ENCODE measurements at regions not wholly inside any gene's neighbourhood (a gene's known extent, or its start where the extent isn't known, plus 50 kb on each side); places are given as distances from the start of the nearest gene placed in this dataset.

GRCh38 chr13:78430166-78430791 is 173.1 kb downstream of the POU4F1 start:
- DNase-seq (ENCODE audit: low spot score) (no peak), ATAC-seq (no peak)

- ATAC-seq (peak; percentile 50), DNase-seq (ENCODE audit: low spot score) (no peak)
Observed at GRCh38 chr13:78428646-78429045, 174.7 kb downstream of the POU4F1 start.

GRCh38 chr13:78426183-78426582 is 177.2 kb downstream of the POU4F1 start:
- DNase-seq (ENCODE audit: low spot score) (no peak), ATAC-seq (peak; percentile 41)

DNA sequence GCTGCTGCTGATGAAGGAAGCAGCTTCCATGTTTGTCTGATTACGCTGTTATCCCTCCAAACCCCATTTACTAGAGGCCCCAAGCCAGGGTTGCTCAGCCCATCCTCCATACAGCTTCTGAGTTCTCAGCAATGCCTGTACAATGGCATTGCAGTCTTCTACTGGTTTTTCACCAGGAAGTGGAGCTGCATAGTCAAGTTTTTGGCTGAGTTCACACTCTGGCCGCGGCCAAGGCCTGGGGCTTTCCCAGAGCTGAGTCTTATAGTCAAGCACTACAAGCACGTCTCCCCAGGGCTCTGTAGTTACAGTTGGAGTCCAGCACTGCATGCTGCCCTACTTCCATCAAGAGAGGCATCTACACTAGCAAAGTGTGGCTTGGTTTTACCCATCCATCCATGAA is 182.5 kb downstream of the POU4F1 start:
- ATAC-seq (peak; percentile 38), DNase-seq (ENCODE audit: low spot score) (no peak)

- peak; percentile 81 for ATAC-seq
Observed at GRCh38 chr13:78413887-78414553, 189.3 kb downstream of the POU4F1 start.

DNA sequence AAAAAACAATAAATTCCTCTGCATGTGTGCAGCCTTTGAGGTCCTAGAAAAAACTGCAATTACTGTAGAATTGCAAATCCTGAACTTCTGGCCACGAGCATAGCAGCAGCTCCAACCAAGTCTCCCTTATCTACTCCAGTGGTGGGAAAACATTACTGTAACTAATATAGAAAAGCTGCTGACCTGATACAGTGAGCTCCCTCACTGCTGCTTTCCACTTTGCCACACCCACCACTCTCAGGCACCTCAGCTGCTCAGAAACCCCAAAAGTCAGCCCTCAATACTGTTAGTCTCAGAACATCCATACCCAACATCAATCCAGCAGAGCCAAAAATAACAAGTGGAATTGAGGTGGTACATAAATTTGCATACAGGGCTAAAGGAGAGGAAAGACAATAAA is 192.5 kb downstream of the POU4F1 start:
- ATAC-seq (no peak), DNase-seq (ENCODE audit: low spot score) (no peak)

More at GRCh38 chr13:78413887-78414553, 189.3 kb downstream of the POU4F1 start:
- DNase-seq (ENCODE audit: low spot score) = no peak

GRCh38 chr13:78410164-78410563 is 193.2 kb downstream of the POU4F1 start:
- DNase-seq (ENCODE audit: low spot score) (no peak), ATAC-seq (no peak)

GRCh38 chr13:78409172-78409571 is 194.2 kb downstream of the POU4F1 start:
- ATAC-seq (peak; percentile 84), DNase-seq (ENCODE audit: low spot score) (no peak)

GRCh38 chr13:78404846-78405360 is 198.4 kb downstream of the POU4F1 start:
- ATAC-seq = no peak
- DNase-seq (ENCODE audit: low spot score) = no peak

- no peak for ATAC-seq
- DNase-seq (ENCODE audit: low spot score) = no peak
Observed at GRCh38 chr13:78402708-78403400, 200.5 kb downstream of the POU4F1 start.

- no peak for ATAC-seq
- DNase-seq (ENCODE audit: low spot score) = no peak
Observed at GRCh38 chr13:78401873-78402707, 201.3 kb downstream of the POU4F1 start.

GRCh38 chr13:78398743-78399410 is 204.5 kb downstream of the POU4F1 start:
- DNase-seq (ENCODE audit: low spot score) (no peak), ATAC-seq (no peak)

DNA sequence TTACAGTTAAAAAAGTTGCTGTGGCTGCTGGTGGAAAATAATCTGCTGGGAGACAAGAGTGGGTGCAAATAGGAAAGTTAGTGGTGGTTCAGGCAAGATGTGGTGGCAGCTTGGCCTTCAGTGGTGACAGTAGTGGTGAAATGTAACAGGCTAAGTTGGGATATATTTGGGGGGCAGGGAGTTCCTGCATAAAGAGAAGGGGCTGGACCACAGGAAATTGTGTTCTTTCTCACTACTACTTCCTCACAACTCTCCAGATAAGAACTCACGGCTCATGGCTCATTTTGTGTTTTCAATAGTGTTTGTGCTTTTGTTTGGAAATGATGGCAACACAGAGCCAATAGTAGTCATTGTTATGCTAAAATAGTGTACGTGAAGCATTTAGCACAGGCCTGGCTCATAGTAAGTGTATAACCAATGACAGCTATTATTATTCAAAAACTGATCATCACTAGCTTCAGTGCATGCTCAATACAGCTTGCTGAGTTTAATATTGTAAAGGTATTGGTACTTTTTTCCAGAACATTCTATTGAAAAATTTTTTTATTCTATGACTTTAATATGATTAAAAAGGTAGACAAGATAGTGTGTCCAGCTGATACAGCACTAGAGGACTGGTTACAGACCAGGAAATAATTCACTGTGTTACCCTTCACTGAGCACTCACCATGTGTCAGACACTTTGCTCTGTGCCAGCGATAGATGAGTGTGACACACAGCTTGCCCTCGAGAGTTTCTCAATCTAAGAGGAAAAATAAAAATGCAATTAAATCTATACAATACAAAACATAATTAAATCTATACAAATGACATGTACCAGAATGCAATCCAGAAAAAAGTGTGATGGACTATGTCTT is 209.8 kb downstream of the POU4F1 start:
- no peak for ATAC-seq
- DNase-seq (ENCODE audit: low spot score) = no peak

- no peak for ATAC-seq
Observed at GRCh38 chr13:78383899-78384298, 219.5 kb downstream of the POU4F1 start.

DNA sequence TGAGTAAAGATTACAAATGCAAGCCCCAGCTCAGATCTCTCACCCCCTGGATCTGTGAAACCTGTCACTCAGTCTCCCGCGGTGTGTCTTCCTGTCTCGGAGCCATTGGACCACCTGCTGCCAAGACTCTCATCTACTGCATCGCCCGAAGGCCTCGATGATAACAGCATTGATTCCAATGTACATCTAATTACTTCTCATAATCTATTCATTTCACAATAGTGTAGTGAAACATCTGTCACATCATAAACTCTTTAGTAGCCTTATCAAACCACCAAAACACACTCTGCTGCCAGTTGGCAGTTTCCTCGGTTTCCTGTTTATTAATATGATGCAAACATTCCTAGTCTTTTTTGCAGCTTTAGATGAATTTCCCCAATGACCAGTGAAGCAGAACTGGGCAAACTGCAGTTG is 220.3 kb downstream of the POU4F1 start:
- DNase-seq (ENCODE audit: low spot score) (no peak), ATAC-seq (no peak)

More at GRCh38 chr13:78383899-78384298, 219.5 kb downstream of the POU4F1 start:
- no peak for DNase-seq (ENCODE audit: low spot score)

DNA sequence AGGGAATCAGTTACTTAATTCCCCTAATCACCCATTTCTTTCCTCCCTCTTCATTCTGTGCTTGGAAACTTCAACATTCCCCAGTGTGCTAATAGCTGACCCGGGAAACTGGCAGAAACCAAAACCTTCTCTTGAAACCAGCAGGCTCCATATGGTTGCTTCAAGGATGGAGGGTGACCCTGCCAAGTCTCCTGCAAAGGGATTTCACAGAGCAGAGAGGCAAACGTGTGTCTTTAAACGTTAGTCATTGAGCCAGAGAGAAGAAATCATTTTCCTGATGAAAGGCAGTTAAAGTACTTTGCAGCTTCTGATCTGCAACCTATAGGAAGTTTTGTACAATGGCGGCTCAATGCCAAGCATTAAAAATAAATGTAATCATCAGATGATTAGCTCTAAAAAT is 220.9 kb downstream of the POU4F1 start:
- no peak for DNase-seq (ENCODE audit: low spot score)
- no peak for ATAC-seq

GRCh38 chr13:78376822-78377221 is 226.5 kb downstream of the POU4F1 start:
- ATAC-seq = no peak

GRCh38 chr13:78376033-78376432 is 227.3 kb downstream of the POU4F1 start:
- ATAC-seq (no peak), DNase-seq (ENCODE audit: low spot score) (no peak)

More at GRCh38 chr13:78376822-78377221, 226.5 kb downstream of the POU4F1 start:
- DNase-seq (ENCODE audit: low spot score) = no peak

- DNase-seq (ENCODE audit: low spot score) (no peak), ATAC-seq (no peak)
Observed at GRCh38 chr13:78372581-78372980, 230.8 kb downstream of the POU4F1 start.
